GM12801 (cell line): ENCODE measurements at regions not wholly inside any gene's neighbourhood (a gene's known extent, or its start where the extent isn't known, plus 50 kb on each side); places are given as distances from the start of the nearest gene placed in this dataset.

Experiments
- TF ChIP-seq, protein P1 (sequence below): IDR thresholded peaks from one replicate; pipeline ENCODE4 v1.5.1; 2011; ENCODE audit warnings: control low read depth; ENCODE audit not compliant: insufficient read length; ENCODE audit errors: extremely low read depth

- TF ChIP-seq, protein P1, sequence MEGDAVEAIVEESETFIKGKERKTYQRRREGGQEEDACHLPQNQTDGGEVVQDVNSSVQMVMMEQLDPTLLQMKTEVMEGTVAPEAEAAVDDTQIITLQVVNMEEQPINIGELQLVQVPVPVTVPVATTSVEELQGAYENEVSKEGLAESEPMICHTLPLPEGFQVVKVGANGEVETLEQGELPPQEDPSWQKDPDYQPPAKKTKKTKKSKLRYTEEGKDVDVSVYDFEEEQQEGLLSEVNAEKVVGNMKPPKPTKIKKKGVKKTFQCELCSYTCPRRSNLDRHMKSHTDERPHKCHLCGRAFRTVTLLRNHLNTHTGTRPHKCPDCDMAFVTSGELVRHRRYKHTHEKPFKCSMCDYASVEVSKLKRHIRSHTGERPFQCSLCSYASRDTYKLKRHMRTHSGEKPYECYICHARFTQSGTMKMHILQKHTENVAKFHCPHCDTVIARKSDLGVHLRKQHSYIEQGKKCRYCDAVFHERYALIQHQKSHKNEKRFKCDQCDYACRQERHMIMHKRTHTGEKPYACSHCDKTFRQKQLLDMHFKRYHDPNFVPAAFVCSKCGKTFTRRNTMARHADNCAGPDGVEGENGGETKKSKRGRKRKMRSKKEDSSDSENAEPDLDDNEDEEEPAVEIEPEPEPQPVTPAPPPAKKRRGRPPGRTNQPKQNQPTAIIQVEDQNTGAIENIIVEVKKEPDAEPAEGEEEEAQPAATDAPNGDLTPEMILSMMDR, result no peak
Measured at GRCh38 chr6:159118924-159119323, 50.3 kb upstream of the FNDC1 start.

GRCh38 chr6:159117563-159117962 is 51.6 kb upstream of the FNDC1 start:
- TF ChIP-seq, protein P1, result no peak

- TF ChIP-seq, protein P1, result no peak
Measured at GRCh38 chr6:159117046-159117445, 52.2 kb upstream of the FNDC1 start.

DNA sequence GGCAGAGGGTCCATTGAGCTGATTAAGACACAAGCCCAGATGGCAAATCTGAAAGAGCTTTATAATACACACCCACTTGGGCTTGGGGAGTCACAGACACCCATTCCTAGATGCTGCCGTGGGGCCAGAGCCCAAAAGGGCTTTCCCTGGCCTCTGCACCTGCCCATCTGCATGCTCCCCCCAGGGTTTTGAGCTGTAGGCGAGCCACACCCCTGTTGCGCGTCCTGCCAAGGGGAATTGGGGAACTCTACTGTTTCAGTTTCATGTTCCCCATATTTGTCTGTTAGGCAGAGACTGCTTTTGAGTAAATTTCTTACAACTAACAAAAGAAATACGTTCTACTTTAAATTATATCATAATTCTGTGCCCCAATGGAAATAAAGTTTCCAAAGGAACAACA is 52.9 kb upstream of the FNDC1 start:
- TF ChIP-seq, protein P1, result no peak

DNA sequence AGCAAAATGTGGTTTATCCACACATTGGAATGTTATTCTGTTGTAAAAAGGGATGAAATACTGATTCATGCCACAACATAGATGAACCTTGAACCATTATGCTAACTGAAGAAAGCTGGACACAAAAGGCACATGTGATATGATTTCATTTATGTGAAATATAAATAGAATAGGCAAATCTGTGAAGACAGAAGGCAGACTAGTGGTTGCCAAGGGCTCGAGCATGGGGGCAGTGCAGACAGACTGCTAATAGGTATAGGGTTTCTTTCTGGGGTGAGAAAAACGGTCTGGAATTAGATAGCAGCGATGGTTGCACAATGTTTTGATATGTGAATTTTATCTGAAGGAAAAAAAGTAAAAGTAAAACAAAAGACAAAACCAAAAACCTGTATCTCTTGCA is 54.6 kb upstream of the FNDC1 start:
- TF ChIP-seq, protein P1, result no peak

DNA sequence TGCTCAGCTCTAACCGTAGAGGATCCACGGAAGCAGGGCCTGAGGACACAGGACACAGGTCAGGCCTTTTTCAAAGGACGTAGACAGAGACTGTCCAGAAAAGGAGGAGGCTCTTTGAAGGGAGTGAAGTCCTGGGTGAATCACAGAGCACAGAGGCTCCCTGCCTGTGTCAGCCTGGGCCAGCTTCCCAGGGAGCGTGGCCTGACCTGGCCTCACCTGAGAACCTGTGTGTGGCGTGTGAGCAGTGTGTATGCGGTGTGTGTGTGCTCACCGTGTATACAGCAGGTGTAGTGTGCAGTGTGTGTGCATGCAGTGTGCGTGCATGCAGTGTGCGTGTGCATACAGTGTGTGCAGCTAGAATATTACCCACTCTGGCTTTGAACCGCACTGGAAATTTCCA is 56.0 kb upstream of the FNDC1 start:
- TF ChIP-seq, protein P1, result no peak

DNA sequence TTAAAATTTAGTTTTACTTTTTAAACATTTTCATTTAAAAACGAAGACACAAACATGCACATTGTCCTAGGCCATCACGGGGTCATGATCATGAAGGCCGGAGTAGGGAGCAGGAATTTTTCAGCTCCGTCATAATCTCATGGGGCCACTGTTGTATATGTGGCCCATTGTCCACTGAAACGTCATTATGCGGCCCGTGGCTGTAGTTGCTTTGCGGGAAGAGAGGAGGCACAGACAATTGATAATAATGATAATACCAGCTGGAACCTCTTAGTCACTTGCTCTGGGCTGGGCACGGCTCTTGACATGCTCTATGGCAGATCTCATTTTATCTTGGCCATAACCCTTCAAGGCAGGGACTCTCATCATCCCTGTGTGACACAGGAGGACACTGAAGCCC is 56.5 kb upstream of the FNDC1 start:
- TF ChIP-seq, protein P1, result no peak

- TF ChIP-seq, protein P1, result no peak
Measured at GRCh38 chr6:159110748-159111147, 58.5 kb upstream of the FNDC1 start.
